Left forelimb (tissue), 1 donor: ENCODE measurements at regions not wholly inside any gene's neighbourhood (a gene's known extent, or its start where the extent isn't known, plus 50 kb on each side); places are given as distances from the start of the nearest gene placed in this dataset.

Experiments used
- DNase-seq: peaks from one replicate; pipeline ENCODE4 v3.0.0-alpha.2; 2018; ENCODE audit warnings: low spot score

GRCh38 chr18:41353777-41354528 is 601.1 kb upstream of the PIK3C3 start:
- no peak for DNase-seq

DNA sequence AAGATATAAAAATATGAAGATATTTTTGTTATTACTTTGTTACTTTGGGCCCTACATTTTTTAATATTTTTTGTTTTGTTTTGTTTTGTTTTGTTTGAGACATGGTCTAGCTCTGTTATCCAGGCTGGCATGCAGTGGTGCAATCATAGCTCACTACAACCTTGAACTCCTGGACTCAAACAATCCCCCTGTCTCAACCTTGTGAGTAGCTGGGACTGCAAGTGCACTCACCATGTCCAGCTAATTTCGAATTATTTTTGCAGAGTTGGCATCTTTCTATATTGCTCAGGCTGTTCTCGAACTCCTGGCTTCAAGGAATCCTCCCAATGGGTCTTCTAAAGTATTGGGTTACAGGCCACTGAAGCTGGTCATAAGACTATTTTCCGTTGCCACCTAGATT is 603.6 kb upstream of the PIK3C3 start:
- DNase-seq = no peak

DNA sequence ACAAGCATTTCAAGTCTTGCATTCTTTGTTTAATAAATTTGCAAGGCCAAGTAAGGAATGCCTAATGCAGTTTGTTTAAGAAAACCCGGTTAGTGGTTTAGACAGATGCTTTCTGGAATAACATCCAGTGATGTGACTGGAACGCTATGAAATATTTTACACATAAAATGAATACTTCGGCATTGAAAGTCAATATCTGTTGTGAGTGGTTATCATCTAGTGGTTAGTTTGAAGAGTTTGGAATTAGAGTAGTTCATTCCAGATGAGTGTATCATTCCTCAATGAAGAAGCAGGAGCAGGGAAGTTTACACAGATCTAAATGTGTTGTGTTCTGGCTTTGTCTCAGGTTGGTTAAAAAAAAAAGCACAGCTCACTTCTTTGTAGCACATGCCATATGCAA is 608.0 kb upstream of the PIK3C3 start:
- no peak for DNase-seq

GRCh38 chr18:41343808-41344207 is 611.2 kb upstream of the PIK3C3 start:
- no peak for DNase-seq

DNA sequence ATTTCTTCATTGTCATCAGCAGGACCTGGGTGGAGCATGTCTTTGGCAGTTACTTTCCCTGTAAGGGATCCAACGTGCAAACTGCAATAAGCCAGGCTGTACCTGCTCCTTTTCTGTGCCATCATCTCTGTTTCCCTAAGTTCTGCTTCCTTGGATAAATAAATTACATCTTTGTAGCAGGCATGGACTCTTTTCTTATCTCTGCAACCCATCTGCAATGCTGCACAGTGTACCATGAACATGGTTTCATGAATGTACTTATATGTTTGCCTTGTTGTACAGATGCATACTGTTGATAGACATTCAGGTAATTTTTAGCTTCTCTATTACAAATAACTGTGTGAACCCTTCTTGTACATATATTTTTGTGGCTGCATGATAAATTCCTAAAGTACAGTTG is 616.7 kb upstream of the PIK3C3 start:
- DNase-seq = no peak

DNA sequence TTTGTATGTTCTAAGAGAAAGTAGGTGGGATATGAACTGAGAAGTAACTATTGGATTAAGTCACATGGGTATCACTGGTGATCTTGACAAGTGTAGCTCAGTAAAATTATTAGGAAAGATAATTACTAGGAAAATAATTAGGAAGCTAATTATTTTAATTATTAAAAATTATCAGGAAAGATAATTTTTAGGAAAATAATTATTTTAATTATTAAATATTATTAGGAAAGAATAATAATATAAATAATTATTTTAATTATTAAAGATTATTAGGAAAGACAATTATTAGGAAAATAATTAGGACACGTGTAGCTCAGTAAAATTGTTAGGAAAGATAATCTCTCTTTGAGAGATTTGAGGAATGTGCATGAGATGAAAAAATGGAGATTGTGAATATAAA is 623.4 kb upstream of the PIK3C3 start:
- no peak for DNase-seq

GRCh38 chr18:41326311-41326710 is 628.7 kb upstream of the PIK3C3 start:
- DNase-seq = no peak

- DNase-seq = no peak
Measured at GRCh38 chr18:41324934-41325333, 630.1 kb upstream of the PIK3C3 start.

- no peak for DNase-seq
Measured at GRCh38 chr18:41324020-41324791, 630.8 kb upstream of the PIK3C3 start.

GRCh38 chr18:41323044-41323443 is 632.0 kb upstream of the PIK3C3 start:
- DNase-seq = no peak

GRCh38 chr18:41320100-41320499 is 634.9 kb upstream of the PIK3C3 start:
- DNase-seq = no peak

DNA sequence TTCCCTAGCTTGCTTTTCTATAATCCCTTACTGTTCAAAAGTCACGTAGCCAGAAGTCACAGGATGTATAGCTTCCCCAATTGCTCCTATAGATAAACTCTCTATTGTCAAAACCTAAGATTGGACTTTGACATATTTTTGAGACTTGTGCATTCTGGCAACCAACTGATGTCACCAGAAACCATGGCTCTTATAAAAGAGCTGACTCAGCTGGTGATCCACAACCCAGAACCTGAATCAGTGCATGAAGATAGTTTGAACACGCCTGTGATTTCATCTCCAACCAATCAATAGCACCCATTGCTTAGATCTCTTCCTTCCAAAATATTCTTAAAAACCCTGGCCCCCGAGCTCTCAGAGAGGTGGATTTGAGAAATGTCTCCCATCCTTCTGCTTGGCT is 639.9 kb upstream of the PIK3C3 start:
- no peak for DNase-seq

GRCh38 chr18:41311571-41312547 is 643.2 kb upstream of the PIK3C3 start:
- no peak for DNase-seq

- no peak for DNase-seq
Measured at GRCh38 chr18:41297740-41298139, 657.3 kb upstream of the PIK3C3 start.

DNA sequence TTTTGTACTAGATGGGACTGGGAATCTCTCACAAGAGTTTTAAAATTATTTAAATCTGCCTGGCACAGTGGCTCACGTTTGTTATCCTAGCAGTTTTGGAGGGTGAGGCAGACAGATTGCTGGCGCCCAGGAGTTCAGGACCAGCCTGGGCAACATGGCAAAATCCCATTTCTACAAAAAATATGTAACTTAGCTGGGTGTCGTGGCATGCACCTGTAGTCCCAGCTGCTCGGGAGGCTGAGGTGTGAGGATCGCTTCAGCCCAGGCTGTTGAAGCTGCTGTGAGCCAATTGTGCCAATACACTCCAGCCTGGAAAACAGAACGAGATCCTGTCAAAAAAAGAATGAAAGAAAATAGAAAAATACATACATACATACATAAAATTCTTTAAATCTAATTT is 685.7 kb upstream of the PIK3C3 start:
- DNase-seq = no peak

GRCh38 chr18:41268271-41268670 is 686.8 kb upstream of the PIK3C3 start:
- no peak for DNase-seq

- DNase-seq = no peak
Measured at GRCh38 chr18:41266616-41267015, 688.4 kb upstream of the PIK3C3 start.

DNA sequence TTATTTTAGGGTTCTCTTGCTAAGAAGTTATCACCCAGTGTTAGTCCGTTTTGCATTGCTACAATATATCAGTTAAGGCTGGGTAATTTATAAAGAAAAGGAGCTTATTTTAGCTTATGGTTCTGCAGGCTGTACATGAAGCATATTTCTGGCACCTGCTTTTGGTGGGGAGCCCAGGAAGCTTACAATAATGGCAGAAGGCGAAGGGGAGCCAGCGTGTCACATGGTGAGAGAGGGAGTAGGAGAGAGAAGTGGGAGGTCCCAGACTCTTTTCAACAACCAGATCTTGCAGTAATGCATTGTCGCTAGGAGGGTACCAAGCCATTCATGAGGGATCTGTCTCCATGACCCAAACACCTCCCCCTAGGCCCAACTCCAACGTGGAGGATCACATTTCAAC is 688.8 kb upstream of the PIK3C3 start:
- DNase-seq = no peak

- no peak for DNase-seq
Measured at GRCh38 chr18:41265047-41265446, 690.0 kb upstream of the PIK3C3 start.

- no peak for DNase-seq
Measured at GRCh38 chr18:41263956-41264355, 691.1 kb upstream of the PIK3C3 start.

DNA sequence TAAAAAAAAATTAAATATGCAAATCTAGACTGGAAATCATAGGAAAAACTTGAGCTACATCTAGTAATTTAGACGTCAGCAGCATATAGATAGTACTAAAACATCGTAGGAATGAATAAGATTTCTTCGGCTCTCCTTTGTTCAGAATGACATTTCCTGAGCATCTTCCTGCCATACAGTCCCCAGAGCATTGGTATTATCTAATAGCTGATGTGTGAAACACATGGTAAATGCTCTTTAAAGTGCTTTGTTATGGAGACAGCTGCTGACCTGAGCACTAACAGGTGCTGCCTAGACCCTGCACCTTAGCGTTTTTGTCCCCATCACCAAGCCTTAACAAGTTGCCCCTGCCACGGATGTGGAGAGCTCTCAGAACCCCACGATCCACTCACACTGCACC is 692.3 kb upstream of the PIK3C3 start:
- no peak for DNase-seq

GRCh38 chr18:41244591-41245037 is 710.4 kb upstream of the PIK3C3 start:
- no peak for DNase-seq
